GM21786 (cell line): ENCODE measurements at regions not wholly inside any gene's neighbourhood (a gene's known extent, or its start where the extent isn't known, plus 50 kb on each side); places are given as distances from the start of the nearest gene placed in this dataset.
"Not testable (repeated sequence)": the region's sequence is repeated elsewhere in the genome, so short reads cannot be mapped to it uniquely, and the experiment has no call there.

ENCODE experiments used
- ATAC-seq: cut with Tn5 transposase; IDR thresholded peaks from one replicate; pipeline ENCODE4 v1.9.1; 2021; ENCODE audit not compliant: unreplicated experiment

GRCh38 chr2:18049325-18049724 lies 170.9 kb downstream of the KCNS3 start:
- ATAC-seq: no peak

- ATAC-seq: no peak
Observed at GRCh38 chr2:18047896-18048657, 169.6 kb downstream of the KCNS3 start.

GRCh38 chr2:18047213-18047611 lies 168.7 kb downstream of the KCNS3 start:
- ATAC-seq: no peak

- no peak for ATAC-seq
Observed at GRCh38 chr2:18046558-18047212, 168.2 kb downstream of the KCNS3 start.

GRCh38 chr2:18046017-18046416 lies 167.6 kb downstream of the KCNS3 start:
- no peak for ATAC-seq

GRCh38 chr2:18045230-18045629 lies 166.8 kb downstream of the KCNS3 start:
- ATAC-seq: no peak

GRCh38 chr2:18017381-18017780 lies 138.9 kb downstream of the KCNS3 start:
- ATAC-seq: not testable (repeated sequence)

- ATAC-seq: no peak
Observed at GRCh38 chr2:18009891-18010290, 131.4 kb downstream of the KCNS3 start.

GRCh38 chr2:18005411-18005810 lies 126.9 kb downstream of the KCNS3 start:
- ATAC-seq: no peak

- no peak for ATAC-seq
Observed at GRCh38 chr2:18001671-18002070, 123.2 kb downstream of the KCNS3 start.

GRCh38 chr2:17996978-17997377 lies 118.5 kb downstream of the KCNS3 start:
- ATAC-seq: no peak

GRCh38 chr2:17995593-17995992 lies 117.1 kb downstream of the KCNS3 start:
- ATAC-seq: no peak
